ENCODE measurements at regions not wholly inside any gene's neighbourhood (a gene's known extent, or its start where the extent isn't known, plus 50 kb on each side); places are given as distances from the start of the nearest gene placed in this dataset.

DNA sequence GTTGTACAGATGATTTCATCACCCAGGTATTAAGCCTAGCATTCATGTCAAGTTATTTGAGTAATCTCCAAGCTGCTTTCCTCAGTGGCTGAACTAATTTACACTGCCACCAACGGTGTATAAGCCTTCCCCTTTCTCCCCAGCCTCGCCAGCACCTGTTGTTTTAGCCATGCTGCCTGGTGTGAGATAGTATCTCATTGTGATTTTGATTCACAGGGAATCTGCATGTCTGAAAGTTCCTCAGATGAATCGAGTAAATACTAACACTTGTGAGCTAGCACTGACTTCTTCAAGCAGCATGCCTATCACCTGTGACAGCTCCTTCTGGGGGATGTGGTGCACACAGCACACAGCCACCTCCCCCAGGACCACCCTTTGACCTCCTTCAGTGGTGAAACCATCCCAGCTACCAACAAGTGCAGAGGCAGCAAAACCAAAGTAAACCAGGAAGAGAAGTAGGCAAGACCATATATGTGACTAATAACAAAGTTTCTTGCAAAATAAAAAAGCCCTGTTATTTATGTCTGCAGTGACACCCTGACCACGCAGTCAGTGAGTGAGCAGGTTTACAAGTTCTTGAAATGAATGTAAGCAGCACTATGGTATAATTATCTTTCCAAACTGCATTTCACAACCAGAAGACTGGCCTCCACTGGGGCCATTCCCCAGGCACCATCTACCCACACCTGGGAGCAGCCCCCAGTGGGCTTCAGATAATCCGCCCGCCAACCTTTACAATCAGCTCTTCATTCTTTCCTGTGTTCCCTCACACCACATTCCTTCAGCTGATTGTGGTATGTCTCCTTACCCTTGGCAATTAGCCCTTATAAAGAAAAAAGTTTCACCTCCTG is 173.8 kb downstream of the ETS2 start:
- TF ChIP-seq POLR2AphosphoS5 (IDR thresholded peaks at IDR 0.05) (peak in 1 of 2 donors; percentile 24), CTCF (IDR thresholded peaks at IDR 0.05) (no peak), POLR2A (IDR thresholded peaks at IDR 0.05) (no peak), EP300 (IDR thresholded peaks at IDR 0.05) (peak in 1 of 4 donors; percentile 24)
- DNase-seq (no peak), ATAC-seq (ENCODE audit: low FRiP score in 2 of 2) (peak in 1 of 2 donors; percentile 44)
- no peak overlapping the region for H3K27ac ChIP-seq
- peaks cover under 1 to 4% (median 3%) of the 10 kb centered on the region in 4 donors for H3K4me1 ChIP-seq
- WGBS, 2 donors, result 63 to 65% methylated on average over 6 of the region's 6 CpGs
- no peak overlapping the region for H3K4me3 ChIP-seq
- H3K27me3 ChIP-seq, result no peaks in the 10 kb centered on the region
- H3K9me3 ChIP-seq, result no peaks in the 10 kb centered on the region
- H3K36me3 ChIP-seq, result no peaks in the 10 kb centered on the region

GRCh38 chr21:38976900-38977299 is 171.2 kb downstream of the ETS2 start:
- H3K4me3 ChIP-seq, result no peak overlapping the region
- TF ChIP-seq CTCF (IDR thresholded peaks at IDR 0.05), result no peak
- no peak for TF ChIP-seq POLR2AphosphoS5 (IDR thresholded peaks at IDR 0.05)
- no peak for TF ChIP-seq EP300 (IDR thresholded peaks at IDR 0.05)
- TF ChIP-seq POLR2A (IDR thresholded peaks at IDR 0.05), result no peak
- no peak overlapping the region for H3K27ac ChIP-seq
- DNase-seq, result no peak
- H3K4me1 ChIP-seq, result no peaks in the 10 kb centered on the region
- H3K36me3 ChIP-seq, result no peaks in the 10 kb centered on the region
- ATAC-seq (ENCODE audit: low FRiP score in 2 of 2), result no peak
- no peaks in the 10 kb centered on the region for H3K27me3 ChIP-seq
- no peaks in the 10 kb centered on the region for H3K9me3 ChIP-seq
- WGBS, 2 donors, result 87 to 88% methylated on average over 4 to 8 of the region's 8 CpGs

DNA sequence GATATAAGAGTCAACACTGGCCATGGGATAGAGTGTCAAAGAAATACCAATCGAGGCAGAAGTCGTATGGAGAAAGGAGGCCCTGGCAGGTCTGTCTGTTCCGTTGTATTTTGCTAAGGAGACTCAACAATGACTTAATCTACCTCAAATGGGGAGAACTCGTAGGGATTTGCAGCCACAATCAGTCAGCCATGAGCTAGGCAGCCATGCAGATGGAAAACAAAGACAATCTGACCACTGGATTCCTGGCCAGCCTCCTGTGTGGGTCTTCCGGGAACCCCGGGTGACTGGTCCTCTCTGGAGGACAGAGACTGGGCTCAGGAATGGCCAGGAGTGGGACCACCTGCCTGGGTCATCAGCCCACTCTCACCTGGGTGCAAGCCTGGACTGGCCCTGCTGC is 167.8 kb downstream of the ETS2 start:
- no peaks in the 10 kb centered on the region for H3K4me1 ChIP-seq
- no peak overlapping the region for H3K27ac ChIP-seq
- DNase-seq, result no peak
- WGBS, 2 donors, result 93 to 97% methylated on average over 6 of the region's 6 CpGs
- no peak for ATAC-seq (ENCODE audit: low FRiP score in 2 of 2)
- TF ChIP-seq POLR2AphosphoS5 (IDR thresholded peaks at IDR 0.05) (no peak), CTCF (IDR thresholded peaks at IDR 0.05) (no peak), EP300 (IDR thresholded peaks at IDR 0.05) (no peak), POLR2A (IDR thresholded peaks at IDR 0.05) (no peak)
- no peak overlapping the region for H3K4me3 ChIP-seq
- H3K27me3 ChIP-seq, result no peaks in the 10 kb centered on the region
- no peaks in the 10 kb centered on the region for H3K9me3 ChIP-seq
- H3K36me3 ChIP-seq, result no peaks in the 10 kb centered on the region

DNA sequence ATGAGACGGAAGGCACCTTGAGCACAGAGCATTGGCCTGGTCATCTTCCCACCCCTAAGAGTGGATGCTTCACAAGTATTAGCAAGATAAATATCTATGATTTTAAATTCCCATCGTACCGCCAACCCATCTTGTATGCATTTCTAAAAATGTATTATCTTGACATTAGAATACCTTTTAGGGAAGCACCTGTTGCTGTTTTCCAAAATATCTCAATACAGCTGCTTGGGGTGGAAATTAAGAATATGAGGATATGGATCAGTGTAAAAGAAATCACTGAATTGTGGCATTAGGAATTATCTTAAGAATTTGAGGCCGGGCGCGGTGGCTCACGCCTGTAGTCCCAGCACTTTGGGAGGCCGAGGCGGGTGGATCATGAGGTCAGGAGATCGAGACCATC is 166.3 kb downstream of the ETS2 start:
- Histone ChIP-seq H3K9me3 (no peaks in the 10 kb centered on the region), H3K4me1 (no peaks in the 10 kb centered on the region), H3K27ac (no peak overlapping the region), H3K36me3 (no peaks in the 10 kb centered on the region), H3K4me3 (no peak overlapping the region), H3K27me3 (no peaks in the 10 kb centered on the region)
- ATAC-seq (ENCODE audit: low FRiP score in 2 of 2) (no peak), DNase-seq (no peak)
- 97 to 98% methylated on average over 10 of the region's 10 CpGs for WGBS, 2 donors
- no peak for TF ChIP-seq POLR2A (IDR thresholded peaks at IDR 0.05)
- TF ChIP-seq CTCF (IDR thresholded peaks at IDR 0.05), result no peak
- TF ChIP-seq POLR2AphosphoS5 (IDR thresholded peaks at IDR 0.05), result no peak
- TF ChIP-seq EP300 (IDR thresholded peaks at IDR 0.05), result no peak

DNA sequence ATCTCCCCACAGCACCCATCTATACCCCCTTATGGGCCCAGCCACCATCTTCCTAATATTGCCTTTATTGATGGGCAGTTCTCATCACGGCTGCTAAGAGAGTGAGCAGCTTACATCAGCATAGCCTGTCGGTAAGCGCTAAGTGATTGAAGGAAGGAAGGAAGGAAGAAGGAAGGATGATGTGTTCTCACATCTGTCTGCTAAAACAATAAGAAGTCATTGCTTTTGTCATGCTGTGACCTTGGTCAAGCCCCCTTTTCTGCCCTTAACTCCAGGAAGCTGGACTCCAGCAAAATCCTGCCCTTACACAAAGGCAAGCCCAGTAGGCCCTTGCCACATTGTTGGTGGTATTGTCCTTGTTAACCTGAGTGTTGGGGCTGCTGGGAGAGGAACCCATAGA is 165.0 kb downstream of the ETS2 start:
- H3K4me3 ChIP-seq, result no peak overlapping the region
- no peaks in the 10 kb centered on the region for H3K27me3 ChIP-seq
- 62 to 66% methylated on average over 3 of the region's 3 CpGs for WGBS, 2 donors
- TF ChIP-seq CTCF (IDR thresholded peaks at IDR 0.05) (no peak), POLR2A (IDR thresholded peaks at IDR 0.05) (no peak), EP300 (IDR thresholded peaks at IDR 0.05) (no peak), POLR2AphosphoS5 (IDR thresholded peaks at IDR 0.05) (no peak)
- DNase-seq (no peak), ATAC-seq (ENCODE audit: low FRiP score in 2 of 2) (no peak)
- H3K27ac ChIP-seq, result no peak overlapping the region
- H3K9me3 ChIP-seq, result no peaks in the 10 kb centered on the region
- no peaks in the 10 kb centered on the region for H3K4me1 ChIP-seq
- H3K36me3 ChIP-seq, result no peaks in the 10 kb centered on the region

All from upper lobe of left lung (tissue), 6 donors.